ENCODE measurements at regions not wholly inside any gene's neighbourhood (a gene's known extent, or its start where the extent isn't known, plus 50 kb on each side); places are given as distances from the start of the nearest gene placed in this dataset.

DNA sequence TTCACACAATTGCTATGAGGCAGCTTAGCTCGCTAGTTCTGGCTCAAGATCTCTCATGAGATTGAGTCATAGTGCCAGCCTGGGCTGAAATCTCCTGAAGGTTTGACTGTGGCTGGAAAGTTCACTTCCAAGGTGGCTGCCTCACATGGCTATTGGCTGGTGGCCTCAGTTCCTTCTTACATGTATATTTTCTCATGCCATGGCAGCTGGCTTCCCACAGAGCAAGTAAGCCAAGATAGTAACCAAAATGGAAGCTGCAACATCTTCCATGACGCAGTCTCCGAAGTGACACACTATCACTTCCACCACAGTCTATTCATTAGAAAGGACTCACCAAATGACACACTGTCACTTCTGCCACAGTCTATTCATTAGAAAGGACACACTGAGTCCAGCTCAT is 160.4 kb upstream of the PRDM1 start:
- no peak for TF ChIP-seq POLR2A (IDR thresholded peaks at IDR 0.05)
- TF ChIP-seq, protein P1, sequence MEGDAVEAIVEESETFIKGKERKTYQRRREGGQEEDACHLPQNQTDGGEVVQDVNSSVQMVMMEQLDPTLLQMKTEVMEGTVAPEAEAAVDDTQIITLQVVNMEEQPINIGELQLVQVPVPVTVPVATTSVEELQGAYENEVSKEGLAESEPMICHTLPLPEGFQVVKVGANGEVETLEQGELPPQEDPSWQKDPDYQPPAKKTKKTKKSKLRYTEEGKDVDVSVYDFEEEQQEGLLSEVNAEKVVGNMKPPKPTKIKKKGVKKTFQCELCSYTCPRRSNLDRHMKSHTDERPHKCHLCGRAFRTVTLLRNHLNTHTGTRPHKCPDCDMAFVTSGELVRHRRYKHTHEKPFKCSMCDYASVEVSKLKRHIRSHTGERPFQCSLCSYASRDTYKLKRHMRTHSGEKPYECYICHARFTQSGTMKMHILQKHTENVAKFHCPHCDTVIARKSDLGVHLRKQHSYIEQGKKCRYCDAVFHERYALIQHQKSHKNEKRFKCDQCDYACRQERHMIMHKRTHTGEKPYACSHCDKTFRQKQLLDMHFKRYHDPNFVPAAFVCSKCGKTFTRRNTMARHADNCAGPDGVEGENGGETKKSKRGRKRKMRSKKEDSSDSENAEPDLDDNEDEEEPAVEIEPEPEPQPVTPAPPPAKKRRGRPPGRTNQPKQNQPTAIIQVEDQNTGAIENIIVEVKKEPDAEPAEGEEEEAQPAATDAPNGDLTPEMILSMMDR (IDR thresholded peaks at IDR 0.05): no peak
